HG03108 (cell line): ENCODE measurements at regions not wholly inside any gene's neighbourhood (a gene's known extent, or its start where the extent isn't known, plus 50 kb on each side); places are given as distances from the start of the nearest gene placed in this dataset.
"Not testable (repeated sequence)": the region's sequence is repeated elsewhere in the genome, so short reads cannot be mapped to it uniquely, and the experiment has no call there.

Experiments used
- ATAC-seq: cut with Tn5 transposase; IDR thresholded peaks from one replicate; pipeline ENCODE4 v1.9.1; 2021; ENCODE audit warnings: moderate library complexity; ENCODE audit not compliant: unreplicated experiment

GRCh38 chr5:99765011-99765410 is 770.2 kb upstream of the FAM174A start:
- ATAC-seq = no peak

GRCh38 chr5:99763021-99763774 is 772.0 kb upstream of the FAM174A start:
- no peak for ATAC-seq

GRCh38 chr5:99747342-99747741 is 787.8 kb upstream of the FAM174A start:
- ATAC-seq = no peak

GRCh38 chr5:99733146-99733545 is 802.0 kb upstream of the FAM174A start:
- ATAC-seq = not testable (repeated sequence)

- not testable (repeated sequence) for ATAC-seq
These were observed 801.8 kb upstream of the CHD1 start for GRCh38 chr5:99730653-99731052.

GRCh38 chr5:99724732-99725290 is 796.0 kb upstream of the CHD1 start:
- ATAC-seq = no peak

- ATAC-seq = no peak
These were observed 792.7 kb upstream of the CHD1 start for GRCh38 chr5:99721506-99721905.

- ATAC-seq = no peak
These were observed 787.1 kb upstream of the CHD1 start for GRCh38 chr5:99715921-99716320.

GRCh38 chr5:99706160-99706559 is 777.4 kb upstream of the CHD1 start:
- ATAC-seq = no peak

- no peak for ATAC-seq
These were observed 773.8 kb upstream of the CHD1 start for GRCh38 chr5:99702565-99702964.

- no peak for ATAC-seq
These were observed 766.1 kb upstream of the CHD1 start for GRCh38 chr5:99694884-99695283.

GRCh38 chr5:99686538-99686937 is 757.7 kb upstream of the CHD1 start:
- ATAC-seq = no peak

GRCh38 chr5:99675974-99676373 is 747.2 kb upstream of the CHD1 start:
- ATAC-seq = no peak

- ATAC-seq = no peak
These were observed 745.3 kb upstream of the CHD1 start for GRCh38 chr5:99674101-99674500.

GRCh38 chr5:99664972-99665371 is 736.2 kb upstream of the CHD1 start:
- ATAC-seq = no peak

- ATAC-seq = no peak
These were observed 722.5 kb upstream of the CHD1 start for GRCh38 chr5:99651298-99651697.

- ATAC-seq = no peak
These were observed 717.3 kb upstream of the CHD1 start for GRCh38 chr5:99646011-99646647.

GRCh38 chr5:99644822-99645221 is 716.0 kb upstream of the CHD1 start:
- no peak for ATAC-seq

- ATAC-seq = no peak
These were observed 711.8 kb upstream of the CHD1 start for GRCh38 chr5:99640646-99641045.

GRCh38 chr5:99639905-99640304 is 711.1 kb upstream of the CHD1 start:
- ATAC-seq = no peak

- ATAC-seq = no peak
These were observed 707.9 kb upstream of the CHD1 start for GRCh38 chr5:99636663-99637062.
